NT2/D1 (cell line): ENCODE measurements at regions not wholly inside any gene's neighbourhood (a gene's known extent, or its start where the extent isn't known, plus 50 kb on each side); places are given as distances from the start of the nearest gene placed in this dataset.

Source experiments
- SUZ12 ChIP-seq: IDR thresholded peaks from 2 replicates; pipeline ENCODE4 v1.6.1; 2011; ENCODE audit not compliant: insufficient read length, insufficient read depth; ENCODE audit errors: extremely low read depth
- ZNF274 ChIP-seq: IDR thresholded peaks from 2 replicates; pipeline ENCODE4 v1.6.1; 2011; ENCODE audit warnings: mild to moderate bottlenecking, low read depth, low read length

GRCh38 chr6:51410453-51410852 is 591.8 kb downstream of the TFAP2B start:
- no peak for TF ChIP-seq SUZ12
- TF ChIP-seq ZNF274 = no peak
